GM19463 (cell line): ENCODE measurements at regions not wholly inside any gene's neighbourhood (a gene's known extent, or its start where the extent isn't known, plus 50 kb on each side); places are given as distances from the start of the nearest gene placed in this dataset.

Experiments
- ATAC-seq: cut with Tn5 transposase; IDR thresholded peaks from one replicate; pipeline ENCODE4 v1.9.1; 2021; ENCODE audit warnings: mild to moderate bottlenecking, moderate library complexity; ENCODE audit not compliant: unreplicated experiment

- ATAC-seq = no peak
These were observed 147.9 kb downstream of the IMPG2 start for GRCh38 chr3:101172516-101172915.

GRCh38 chr3:101171681-101172191 lies 148.6 kb downstream of the IMPG2 start:
- no peak for ATAC-seq

GRCh38 chr3:101170806-101171558 lies 149.4 kb downstream of the IMPG2 start:
- no peak for ATAC-seq

GRCh38 chr3:101170062-101170771 lies 150.2 kb downstream of the IMPG2 start:
- ATAC-seq = no peak

DNA sequence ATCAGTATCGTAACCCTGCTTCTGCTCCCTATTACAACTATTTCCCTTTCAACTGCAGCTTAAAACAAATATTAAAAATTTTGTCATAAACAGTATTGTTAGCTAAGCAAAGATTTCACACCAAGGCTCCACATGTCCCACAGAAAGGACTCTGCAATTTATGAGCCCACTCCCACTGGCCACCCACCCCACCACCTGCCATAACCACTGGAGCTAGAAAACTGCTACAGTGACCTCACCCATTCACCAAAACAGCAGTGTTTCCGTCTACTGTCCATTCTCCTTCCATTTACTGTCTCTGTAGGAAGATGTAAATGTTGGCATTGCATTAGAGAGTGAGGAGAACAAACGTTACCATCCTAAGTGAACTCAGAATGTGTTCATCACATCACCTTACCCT lies 150.9 kb downstream of the IMPG2 start:
- no peak for ATAC-seq

DNA sequence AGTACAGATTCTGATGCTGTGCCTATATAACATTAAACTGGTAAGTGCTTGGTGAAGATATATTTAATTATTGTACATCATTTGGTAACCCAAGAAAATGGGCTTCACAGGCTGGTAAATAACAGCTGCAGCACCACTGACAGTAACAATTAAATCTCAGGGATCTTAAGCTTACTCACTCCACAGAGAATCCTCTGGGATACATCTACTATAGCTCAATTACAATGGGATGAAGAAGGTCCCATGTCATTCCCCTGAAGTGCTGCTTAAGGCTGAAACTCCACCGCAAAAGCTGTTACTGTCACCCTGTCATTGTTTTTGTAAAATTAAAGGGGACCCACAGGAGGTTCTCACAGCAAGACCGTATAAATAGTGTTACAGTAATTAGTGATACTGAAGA lies 153.0 kb downstream of the IMPG2 start:
- ATAC-seq = no peak

- no peak for ATAC-seq
These were observed 154.2 kb downstream of the IMPG2 start for GRCh38 chr3:101166150-101166549.

DNA sequence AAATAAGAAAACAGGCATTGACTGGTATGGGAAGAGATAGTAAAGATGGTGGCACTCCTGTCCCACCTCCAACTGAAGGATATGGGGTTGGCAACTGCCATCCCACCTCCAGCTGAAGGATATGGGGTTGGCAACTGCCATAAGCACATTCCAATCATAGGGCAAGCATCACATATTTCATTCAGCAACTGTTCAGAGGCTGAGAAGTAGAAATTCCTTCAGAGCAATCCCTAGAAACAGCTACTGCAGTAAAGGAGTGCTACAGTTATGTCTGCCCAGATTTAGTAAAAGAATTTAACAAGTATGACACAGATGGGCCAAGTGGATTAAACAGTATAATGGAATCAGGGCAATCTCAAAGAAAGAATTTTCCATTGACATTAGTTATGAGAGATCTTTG lies 156.8 kb downstream of the IMPG2 start:
- ATAC-seq = no peak

DNA sequence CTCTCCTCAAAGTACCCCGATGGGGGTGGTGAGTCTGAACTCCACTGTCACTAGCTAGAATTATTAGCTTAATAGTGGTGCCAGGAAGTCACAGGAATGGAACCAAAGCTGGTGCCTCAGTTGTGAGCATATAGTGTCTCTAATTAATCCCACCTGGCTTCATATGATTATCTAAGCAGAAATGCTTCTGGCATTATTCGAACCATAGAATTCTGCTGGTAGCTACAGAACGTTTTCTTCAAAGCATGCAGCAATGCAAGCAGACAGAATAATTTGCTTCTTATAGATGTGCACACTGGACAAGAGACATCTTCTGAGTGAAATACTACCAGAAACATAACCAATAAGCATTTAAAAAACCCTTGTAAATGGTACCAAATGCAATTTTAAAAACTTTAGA lies 160.9 kb downstream of the IMPG2 start:
- ATAC-seq = no peak

DNA sequence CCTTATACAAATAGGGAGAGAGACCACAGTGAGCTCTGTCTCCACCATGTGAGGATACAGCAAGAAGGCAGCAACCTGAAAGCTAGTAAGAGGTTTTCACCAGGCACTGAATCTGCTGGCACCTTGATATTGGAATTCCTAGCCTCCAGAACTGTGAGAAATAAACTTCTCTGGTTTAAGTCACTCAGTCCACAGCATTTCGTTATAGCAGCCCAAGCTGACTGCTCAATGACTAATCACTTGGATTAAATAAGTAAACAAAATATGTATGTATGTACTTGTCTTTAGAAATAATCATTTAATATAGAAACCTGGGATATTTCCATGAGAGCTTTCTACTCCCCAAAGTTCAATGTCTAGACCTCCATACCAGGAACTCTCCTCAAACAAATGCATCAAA lies 162.0 kb downstream of the IMPG2 start:
- ATAC-seq = no peak

DNA sequence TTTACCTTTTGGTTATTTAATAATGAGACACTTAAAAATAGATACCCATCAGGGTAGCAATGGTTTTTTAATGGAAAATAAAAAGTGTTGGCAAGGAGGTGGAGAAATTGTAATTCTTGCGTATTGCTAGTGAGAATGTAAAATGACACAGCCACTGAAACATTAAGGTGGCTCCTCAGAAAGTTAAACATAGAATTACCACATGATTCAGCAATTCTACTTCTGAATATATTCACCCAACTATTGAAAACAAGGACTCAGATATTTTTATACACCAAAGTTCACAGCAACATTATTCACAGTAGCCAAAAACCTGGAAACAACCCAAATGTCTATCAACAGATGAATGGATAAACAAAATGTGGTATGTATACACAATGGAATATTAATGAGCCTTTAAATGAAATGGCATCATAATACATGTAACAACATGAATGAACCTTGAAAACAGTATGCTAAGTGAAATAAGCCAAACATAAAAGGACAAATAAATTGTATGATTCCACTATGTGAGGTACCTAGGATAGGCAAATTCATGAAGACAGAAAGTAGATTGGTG lies 163.5 kb downstream of the IMPG2 start:
- no peak for ATAC-seq

DNA sequence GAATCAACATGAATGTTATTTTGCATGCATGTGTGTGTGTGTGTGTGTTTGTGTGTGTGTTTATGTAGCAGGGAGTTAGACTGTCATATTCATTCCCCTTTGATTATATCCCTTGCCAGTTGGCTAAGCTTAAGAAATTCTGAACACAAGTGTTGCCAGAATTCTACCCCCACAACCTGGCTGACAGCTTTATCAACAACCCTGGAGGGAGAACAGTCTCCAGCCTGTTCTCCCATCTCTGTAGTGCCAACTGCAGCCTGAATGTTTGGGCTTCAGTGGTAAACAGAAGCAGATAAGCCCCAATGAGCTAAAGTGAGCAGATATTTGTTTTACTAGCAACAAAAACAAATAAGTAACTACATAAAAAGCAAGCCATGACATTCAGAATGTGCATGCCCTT lies 162.6 kb upstream of the ABI3BP start:
- no peak for ATAC-seq

GRCh38 chr3:101154401-101154800 lies 161.2 kb upstream of the ABI3BP start:
- no peak for ATAC-seq

GRCh38 chr3:101151286-101151913 lies 158.2 kb upstream of the ABI3BP start:
- ATAC-seq = no peak

GRCh38 chr3:101150504-101150903 lies 157.3 kb upstream of the ABI3BP start:
- no peak for ATAC-seq

GRCh38 chr3:101149707-101150106 lies 156.5 kb upstream of the ABI3BP start:
- ATAC-seq = no peak

DNA sequence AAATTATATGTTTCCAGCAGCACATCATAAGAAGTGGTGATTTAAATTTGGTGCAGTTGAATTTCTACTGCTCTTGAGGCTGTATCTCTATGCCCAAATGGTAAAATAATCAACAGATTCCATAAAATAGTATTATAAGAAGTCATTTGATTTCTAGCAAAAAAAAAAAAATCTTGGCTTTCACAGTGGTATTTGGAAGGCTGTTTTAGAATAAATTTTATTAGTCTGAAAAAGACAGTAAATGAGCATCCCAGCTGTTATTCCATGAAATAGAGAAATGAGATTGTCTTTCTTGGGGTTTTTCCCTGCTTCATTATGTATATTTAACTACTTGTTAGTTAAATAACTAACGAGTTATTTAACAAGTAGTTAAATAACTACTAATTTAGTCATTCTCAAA lies 156.0 kb upstream of the ABI3BP start:
- no peak for ATAC-seq

DNA sequence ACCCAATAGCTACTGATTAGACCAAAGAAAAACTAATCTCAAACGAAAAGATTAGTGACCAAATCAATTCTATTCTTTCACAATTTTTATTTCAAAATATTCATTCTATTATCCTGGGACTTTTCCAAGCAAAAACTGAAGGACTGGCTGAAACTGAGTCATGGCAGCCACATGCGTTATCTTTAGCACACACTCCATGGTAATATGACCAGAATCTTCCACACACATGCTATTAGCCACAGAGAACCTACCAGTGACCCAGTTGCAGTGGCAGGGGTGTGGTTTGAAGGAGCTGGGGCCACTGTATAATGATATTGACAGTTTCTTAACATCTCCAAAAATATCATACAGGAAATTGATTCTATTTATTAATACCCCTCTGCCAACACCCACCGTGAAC lies 154.8 kb upstream of the ABI3BP start:
- ATAC-seq = no peak

DNA sequence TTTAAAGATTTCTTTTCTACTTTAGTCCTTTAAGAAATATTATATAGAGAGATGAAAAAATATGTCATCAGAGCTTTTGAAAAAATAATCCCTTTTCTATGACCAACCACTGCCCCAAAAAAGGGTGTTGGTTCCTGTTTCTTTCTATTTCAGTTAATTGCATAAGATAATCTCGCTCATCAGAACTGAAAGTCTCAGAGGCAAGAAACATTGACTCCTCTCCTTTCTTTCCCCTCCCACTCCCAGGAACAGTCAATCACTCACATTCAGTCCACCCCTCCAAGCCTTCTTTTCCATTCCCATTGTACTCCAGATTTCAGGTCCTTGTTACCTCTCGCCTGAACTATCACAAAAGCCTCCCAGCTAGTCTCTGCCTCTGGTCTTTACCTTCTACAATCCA lies 153.7 kb upstream of the ABI3BP start:
- no peak for ATAC-seq

- no peak for ATAC-seq
These were observed 150.9 kb upstream of the ABI3BP start for GRCh38 chr3:101144105-101144504.

DNA sequence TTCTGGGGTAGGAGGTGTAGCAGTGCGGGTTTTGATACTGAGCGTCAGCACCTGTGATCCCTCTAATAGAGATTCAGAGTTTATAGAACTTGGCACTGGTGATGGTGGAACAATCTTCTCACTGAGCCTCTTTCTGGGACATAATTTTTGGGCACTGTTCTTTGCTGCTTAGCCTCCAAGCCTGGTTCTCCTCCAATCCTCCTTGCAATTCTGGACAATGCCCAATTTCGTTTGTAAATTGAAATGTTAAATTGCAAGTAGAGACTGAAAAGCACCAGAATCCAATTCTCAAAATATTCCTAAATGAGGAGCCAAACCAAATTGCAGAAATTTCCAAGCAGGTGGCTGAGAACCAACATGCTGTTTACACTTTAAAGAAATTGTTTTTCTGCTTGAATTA lies 149.8 kb upstream of the ABI3BP start:
- ATAC-seq = no peak

GRCh38 chr3:101142160-101142559 lies 148.9 kb upstream of the ABI3BP start:
- no peak for ATAC-seq
